ENCODE measurements at regions not wholly inside any gene's neighbourhood (a gene's known extent, or its start where the extent isn't known, plus 50 kb on each side); places are given as distances from the start of the nearest gene placed in this dataset.
A peak's percentile ranks its signal among the peaks of the same experiment; 100 is the strongest.

DNA sequence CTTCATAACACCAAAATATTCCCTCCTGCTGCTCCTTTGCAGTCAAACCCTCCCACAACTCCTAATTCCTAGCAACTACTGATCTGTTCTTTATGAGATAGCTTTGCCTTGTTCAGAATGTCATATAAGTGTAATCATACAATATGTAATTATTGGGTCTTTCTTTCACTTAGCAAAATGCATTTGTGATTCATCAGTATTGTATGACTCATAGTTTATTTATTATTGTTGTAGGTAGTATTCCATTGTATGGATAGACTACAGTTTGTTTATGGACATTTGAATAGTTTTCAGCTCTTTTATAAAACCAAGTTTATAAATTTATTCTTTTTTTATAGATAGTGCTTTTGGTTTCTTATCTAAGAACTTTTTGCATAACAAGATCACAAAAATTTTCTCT lies 468.2 kb upstream of the KIF2A start:
- no peak for DNase-seq

DNA sequence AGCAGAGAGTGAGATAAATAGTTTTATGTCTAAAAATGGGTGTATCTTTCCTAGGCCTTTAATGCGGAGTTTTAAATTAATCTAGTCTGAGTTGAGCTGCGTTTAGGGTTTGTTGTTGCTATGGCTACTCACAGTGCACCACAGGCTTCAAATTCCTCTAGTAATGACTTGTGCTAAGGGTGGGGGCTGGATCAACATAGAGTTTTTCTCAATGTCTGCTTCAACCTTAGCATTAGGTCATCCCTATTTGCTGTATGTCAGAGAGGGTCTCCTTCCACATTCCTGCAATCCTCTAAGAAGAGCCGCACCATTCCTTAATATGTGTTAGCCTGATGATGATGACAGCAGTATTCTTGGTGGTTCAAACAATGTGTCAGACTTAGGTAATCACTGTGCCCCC lies 465.6 kb upstream of the KIF2A start:
- no peak for DNase-seq

DNA sequence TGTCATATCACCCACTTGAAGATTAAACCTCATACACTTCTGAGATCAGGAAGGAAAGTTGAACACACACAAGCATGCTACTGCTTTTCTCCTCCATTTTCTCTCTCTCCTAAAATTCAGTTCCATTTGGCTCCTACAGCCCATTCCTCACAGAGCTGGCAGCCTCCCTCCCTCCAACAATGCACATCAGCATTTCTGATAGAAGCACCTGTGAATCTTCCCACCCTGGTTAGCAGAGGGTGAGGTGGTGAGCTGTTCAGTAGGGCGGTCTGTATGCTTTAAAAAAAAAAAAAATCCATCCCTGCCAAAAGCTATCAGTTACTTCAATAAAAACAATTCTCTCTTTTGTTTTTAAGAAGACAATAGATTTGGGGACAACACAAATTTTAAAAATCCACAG lies 463.2 kb upstream of the KIF2A start:
- DNase-seq: no peak

DNA sequence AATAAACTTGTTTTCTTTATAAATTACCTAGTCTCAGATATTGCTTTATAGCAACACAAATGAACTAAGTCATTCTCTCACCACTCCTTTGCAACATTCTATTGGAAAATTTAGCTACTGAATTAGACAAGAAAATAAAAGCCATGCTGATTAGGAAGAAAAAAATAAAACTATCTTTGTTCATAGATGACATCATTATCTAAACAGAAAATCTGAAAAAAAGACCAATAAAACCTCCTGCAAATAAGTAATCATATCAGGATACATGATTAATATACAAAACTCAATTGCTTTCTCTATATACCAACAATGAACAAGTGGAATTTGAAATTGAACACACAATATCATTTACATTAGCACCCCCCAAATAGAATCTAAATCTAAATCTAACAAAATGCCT lies 455.3 kb upstream of the KIF2A start:
- no peak for DNase-seq

DNA sequence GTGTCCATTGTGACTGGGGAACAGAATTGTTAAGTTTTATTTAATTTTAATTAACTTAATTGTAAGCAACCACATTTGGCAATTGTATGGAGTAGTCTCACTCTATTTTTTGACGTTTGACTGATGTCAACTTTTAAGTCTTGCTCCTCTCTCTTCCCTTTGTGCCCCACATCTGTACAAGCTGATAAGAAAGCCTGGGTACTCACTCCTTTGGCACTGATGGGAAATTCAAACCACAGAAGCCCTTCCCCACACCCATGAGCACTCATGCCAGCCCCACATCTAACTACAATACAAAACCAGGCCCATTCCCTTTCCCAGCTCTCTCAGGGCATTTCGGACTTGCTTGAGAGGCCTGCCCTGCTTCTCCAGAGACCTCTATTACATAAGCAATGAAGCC lies 451.5 kb upstream of the KIF2A start:
- peak; percentile 80 for DNase-seq

DNA sequence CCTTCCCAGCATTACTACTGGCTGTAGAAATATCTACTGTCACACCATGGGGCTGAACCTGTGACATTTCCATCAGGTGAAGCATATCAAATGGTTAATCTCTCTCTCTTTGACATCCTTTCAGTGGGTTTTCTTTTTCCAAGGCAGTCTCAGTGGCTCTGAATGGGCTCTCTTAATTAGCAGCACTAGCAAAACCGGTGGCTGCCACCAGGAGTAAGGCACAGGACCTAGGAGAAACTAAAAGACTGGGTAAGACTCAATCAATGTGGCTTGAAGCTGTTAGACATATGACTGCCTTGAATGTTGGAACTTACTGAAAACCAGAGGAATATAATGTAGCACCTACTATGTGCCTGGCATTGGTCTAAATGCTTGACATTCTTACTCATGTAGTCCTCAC lies 445.0 kb upstream of the KIF2A start:
- DNase-seq: no peak

DNA sequence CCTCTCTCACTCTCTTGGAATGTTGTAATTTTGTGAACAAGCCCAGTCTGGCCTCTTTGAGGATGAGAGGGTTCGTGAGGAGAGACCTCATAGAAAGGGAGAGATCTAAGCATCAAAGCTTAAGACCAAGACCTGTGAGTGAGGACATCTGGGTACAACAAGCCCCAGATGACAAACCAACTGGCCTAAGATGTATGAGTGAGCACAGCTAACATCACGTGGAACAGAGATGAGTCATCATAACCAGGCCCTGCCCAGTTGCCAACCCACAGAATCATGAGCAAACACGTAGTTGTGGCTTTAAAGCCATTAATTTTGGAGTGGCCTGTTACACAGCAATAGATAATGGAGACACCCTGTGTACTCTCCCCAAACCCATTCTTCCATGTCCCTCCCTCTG lies 439.1 kb upstream of the KIF2A start:
- DNase-seq: peak; percentile 73

DNA sequence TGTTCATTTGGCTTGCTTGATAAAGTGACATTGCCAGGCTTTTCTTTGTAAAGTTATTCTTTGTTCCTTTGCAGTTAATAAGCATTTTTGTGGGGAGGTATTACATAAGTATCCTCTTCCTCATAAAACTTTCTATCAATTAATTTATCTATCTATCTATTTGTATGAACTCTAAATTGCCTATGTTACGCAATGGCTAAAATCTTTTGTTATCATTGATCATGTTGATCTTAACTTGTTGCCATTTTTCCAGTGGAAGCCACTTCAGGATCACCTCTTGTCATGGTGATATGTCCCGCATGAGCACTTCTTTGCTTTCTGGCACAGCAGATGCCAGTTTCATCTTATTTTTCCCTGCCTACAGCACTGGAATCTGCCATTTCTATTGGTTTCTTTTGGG lies 436.7 kb upstream of the KIF2A start:
- DNase-seq: no peak

DNA sequence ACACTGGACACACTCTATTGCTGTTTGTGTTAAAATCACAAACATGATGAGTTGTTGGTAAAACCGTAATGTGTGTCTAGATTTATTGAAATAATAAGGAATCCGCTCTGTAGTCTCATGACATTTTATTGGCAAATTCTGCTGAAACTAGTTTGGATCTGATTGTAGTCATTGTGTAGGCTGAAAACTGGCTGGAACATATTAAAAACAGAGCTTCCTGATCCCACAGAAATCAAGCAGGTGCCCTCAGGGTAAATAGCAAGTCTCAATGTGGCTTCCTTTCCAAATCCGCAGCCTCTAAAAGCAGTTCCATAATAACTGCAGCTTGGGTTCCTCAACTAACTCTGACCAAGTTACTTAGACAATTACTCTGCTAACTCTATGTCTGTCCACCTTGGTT lies 427.5 kb upstream of the KIF2A start:
- no peak for DNase-seq

DNA sequence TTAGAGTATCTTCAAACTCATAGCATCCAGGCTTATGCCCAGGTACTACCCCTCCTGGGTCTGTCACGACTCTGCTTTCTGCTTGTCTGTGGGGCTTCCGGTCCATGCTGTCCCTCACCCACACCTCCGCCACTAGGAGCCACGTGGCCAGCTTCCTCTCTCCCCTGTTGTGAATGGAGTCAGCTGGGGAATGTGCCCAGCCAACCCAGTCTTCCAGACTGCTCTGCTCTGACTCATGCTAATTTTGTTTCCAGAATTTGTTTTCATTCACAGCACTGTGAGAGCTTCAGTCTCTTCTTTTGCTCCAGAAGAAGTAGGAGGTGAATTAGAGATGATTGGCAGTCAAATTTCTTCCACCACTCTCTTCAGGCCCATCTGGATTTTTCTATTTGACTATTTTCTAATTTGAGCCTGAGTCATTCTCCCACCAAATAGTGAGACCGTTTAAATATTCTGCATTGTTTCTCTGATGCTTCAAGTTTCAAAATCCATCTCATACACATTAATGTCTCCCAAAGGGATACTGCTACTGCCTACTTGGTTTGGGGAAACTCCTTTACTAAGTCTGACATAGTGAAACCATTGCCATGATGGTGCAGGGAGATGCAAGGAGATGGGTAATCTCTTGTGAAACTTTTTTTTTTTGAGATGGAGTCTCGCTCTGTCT lies 424.1 kb upstream of the KIF2A start:
- DNase-seq: no peak

DNA sequence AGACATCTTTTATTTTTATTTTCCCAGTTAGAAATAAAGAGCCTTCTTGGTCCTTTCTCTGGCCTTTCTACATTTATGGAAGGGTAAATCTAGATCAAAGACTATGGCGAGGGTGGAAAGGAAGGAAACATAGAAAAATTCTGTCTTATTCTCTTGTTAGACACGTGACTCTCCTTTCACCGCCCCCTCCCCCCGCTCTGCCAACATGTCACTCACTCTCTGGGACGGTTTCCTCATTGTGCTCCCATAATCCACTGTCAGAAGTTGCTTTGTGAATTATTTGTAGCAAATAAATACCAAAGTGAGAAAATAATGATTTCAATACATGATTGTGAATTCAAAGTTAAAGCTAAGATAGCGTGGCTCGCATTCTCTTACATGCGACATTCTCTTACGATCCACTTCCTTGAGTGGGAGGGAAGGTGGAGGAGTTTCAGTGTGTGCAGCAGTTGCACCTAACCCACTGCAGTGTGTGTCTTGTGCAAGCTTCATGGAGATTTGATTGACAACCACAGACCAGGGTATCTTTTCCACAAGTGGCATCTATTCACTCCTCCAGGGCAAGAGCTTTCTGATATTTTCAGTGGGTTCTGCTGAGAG lies 423.0 kb upstream of the KIF2A start:
- no peak for DNase-seq

DNA sequence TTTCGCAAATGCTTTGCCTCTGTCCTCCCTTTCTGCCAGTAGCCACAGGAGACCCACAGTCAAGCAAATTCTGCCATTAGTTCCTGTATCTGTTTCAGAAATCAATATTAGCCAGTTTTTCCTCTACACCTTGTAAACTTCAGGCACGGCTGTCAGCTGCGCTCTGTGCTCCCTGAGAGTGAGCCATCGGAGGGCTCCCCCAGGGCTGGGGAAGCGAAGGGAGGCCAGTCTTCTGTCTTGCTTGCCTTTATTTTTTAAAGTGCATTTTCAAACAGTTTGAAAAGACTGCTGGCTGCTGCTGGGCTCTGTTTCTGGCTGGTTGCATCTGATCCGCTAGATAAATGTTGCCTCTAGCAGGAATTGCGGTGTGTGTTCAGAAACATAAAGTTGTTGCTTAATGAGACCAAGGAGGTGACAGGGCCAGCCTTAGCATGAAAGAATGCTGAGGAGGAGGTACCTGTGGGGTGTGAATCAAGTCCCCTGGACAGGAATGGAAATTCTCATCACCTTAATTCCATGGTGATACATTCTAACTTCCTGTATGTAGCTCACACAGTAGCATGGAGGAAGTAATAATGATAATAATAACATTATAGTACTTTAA lies 421.7 kb upstream of the KIF2A start:
- DNase-seq: no peak

DNA sequence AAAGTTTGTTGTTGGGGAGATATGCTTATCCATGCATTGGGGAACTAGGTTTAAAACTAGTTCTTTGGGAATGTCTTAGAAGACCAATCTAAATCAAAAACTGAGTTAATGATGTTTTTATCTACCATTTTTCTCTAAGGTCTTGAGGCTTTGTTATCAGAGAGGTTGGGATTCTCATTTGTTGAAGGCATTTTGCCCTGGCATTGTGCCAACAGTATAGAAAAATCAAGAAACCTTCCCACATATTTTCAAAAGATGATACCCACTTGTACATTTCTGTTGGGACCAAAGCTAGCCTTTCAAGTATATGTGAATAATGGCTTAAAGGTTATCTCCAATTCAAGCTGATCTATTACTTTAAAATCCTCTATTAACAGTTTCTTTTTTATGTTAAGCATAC lies 419.8 kb upstream of the KIF2A start:
- DNase-seq: no peak

DNA sequence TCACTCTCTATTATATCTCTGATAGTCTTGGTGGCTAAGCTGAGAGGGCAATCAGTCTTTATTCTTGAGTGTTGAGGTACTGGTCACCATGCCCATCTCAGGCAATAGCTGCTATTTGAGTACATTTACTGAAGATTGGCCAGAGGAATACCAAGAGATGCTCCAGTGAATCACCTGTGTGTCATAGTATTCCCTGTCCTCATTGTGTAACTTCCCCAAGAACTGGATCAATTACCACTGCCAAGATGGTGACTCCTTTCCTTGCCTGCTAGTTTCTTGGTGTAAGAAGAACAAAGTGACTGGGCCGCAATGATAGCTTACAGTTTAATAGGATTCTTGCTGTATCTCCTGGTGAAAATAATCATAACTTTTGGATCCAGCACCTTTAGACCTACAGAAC lies 418.7 kb upstream of the KIF2A start:
- no peak for DNase-seq

DNA sequence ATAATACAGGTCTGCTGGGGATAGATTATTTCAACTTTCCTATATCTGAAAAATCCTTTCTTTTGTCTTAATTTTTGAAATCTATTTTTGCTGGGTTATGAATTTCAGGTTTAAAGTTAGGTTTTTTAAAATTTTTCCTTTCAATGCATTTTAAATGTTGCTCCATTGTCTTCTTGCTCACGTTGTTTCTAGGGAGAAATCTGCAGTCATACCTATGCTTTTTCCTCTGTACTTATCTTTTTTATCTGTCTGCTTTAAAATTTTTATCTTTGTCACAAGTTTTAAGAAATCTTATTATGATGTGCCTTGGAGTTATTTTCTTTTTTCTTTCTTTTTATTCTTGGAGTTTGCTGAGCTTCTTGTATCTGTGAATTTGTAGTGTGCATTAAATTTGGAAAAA lies 412.0 kb upstream of the KIF2A start:
- no peak for DNase-seq

DNA sequence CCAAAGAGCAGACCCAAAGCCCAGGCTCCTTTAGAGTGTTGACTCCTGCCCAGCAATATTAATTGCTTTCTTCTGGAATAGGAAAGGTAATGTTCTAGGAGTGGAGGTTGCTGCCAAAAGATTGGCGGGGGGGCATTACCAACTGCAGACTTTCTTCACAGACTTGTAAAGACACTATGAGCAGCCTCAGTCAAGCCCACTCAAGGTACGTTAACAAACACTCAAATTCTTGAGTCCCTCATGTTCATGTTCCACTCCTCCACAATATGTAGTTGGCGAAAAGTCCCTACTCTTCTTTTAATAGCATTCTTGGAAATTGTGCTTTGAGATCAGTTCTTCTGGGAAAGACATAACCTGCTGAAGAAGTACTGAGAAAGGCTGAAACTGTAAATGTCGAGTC lies 409.2 kb upstream of the KIF2A start:
- no peak for DNase-seq

DNA sequence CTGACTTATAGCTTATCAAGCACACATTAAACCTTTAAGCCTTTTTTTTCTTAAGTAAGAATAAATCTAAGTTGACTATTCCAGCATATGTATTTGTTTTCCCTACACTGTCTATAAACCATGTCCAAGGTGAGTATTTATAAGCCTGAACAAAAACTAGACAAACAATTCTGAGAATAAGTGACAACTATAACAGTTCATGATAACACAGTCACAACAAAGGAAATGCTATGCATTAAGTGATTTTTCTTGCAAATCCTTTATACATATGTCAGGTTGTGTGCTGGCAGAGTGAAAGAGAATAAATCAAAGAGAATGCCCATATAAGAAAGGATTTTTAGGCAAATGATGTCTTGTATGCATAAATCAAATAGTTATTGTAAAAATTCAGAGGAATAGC lies 408.8 kb upstream of the KIF2A start:
- no peak for DNase-seq

DNA sequence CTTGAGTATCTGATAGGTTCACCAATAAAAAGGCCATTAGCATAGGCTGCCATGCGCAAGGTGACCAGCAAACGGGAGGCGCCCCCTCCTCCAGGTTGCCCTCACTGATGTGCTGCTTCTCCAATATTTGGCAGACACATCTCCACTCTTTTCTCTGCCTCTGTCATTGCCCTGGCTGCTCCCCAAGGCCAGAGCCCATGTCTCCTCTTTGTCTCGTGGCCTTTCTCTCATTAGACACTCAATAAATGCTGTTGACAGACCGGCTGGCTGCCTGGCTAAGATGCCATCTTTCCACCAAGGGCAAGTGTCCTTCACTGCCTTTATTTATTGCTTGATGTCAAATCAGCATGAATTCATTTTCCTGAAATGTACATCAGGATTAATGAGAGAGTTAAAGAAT lies 404.0 kb upstream of the KIF2A start:
- no peak for DNase-seq

DNA sequence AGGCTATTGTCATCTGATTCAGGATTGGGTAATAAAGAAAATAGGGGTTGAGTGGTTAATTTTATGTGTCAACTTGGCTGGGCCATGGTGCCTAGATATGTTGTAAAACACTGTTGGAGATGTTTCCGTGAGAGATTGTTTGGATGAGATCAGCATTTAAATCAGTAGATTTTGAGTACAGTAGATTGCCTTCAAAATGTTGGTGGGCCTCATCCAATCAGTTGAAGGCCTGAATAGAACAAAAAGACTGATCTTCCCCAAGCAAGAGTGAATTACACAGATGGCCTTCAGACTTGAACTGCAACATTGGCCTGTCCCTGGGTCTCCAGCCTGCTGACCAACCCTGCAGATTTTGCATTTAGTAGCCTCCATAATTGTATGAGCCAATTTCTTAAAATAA lies 401.3 kb upstream of the KIF2A start:
- DNase-seq: no peak

DNA sequence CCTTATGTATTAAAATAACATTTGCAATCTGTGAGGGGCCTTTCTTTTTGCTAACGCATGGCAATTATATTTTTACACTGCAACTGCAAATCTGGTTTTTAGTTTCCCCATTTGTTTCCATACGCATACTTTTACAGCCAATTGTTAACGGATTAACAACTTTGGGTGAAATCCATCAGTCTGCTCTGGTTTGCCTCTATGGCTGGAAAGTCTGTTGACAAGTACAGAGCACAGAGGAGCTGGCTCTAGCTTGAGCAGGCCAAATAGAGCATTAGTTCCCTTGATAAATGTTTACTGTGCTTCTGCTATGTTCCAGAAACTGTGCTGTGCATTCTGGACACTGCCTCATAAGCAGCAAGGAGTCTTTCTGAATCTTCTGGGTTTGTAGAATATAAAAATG lies 400.4 kb upstream of the KIF2A start:
- DNase-seq: no peak

DNA sequence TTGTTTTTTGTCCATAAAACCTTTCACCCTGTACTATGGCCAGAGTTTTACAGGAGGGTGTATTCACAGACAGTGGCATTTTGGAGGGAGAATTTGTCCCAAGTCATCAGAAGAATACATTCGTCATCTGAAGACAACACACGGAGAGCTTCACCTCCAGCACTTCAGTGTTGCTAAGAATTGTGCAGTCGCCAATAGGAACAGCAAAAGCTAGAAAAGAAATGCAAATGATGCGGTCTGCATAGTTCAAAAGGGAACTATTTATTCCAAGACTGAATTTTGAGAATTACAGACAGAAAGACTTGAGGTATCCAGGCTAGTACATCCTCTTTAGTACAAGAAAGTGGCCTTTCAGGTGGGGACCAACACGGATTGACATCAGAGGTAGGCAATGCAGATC lies 399.2 kb upstream of the KIF2A start:
- DNase-seq: no peak

DNA sequence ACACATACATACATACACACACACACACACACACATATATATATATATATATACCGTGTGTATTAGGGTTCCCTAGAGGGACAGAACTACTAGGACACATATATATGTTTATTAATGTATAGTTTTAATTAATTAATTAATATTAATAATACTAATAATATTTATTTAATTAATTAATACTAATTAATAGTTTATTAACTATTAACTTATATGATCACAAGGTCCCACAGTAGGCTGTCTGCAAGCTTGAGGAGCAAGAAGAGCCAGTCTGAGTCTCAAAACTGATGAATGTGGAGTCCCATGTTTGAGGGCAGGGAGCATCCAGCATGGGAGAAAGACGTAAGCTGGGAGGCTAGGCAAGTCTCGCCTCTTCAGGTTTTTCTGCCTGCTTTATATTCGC lies 398.0 kb upstream of the KIF2A start:
- no peak for DNase-seq

DNA sequence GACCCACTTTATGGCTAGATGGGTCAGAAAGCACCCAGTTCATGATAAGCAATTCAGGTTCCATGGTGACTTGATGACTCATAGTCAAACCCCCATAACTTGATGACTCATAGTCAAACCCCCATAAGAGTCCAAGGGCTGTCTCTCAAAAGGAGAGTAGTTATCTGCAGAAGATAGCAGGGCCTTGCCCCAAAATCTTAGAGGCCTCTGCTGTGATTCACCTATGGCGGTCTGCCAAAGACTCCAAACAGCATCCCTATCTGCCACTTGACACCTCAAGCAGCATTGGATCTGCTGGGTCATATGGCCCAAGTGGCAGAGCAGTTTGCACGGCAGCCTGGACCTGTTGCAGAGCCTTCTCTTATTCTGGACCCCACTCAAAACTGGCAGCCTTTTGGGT lies 395.2 kb upstream of the KIF2A start:
- peak; percentile 19 for DNase-seq

DNA sequence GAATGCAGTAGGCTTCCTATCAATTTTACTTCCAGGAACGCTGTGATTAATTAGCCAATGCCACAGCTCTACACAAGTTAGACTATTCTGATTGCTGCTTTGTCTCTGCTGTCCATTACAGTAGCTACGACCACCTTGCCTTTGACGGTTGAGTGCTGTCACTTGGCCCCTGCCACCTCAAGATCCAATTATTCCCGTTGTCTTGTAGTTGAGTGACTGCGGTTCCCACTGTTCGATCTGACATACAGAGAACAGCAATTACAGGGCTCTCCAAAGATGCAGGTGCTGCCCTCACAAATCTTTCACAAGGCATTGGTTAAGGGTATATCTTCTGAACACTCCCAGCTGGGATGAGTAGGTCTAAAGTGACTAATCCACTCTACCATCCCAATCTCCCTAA lies 393.4 kb upstream of the KIF2A start:
- no peak for DNase-seq

DNA sequence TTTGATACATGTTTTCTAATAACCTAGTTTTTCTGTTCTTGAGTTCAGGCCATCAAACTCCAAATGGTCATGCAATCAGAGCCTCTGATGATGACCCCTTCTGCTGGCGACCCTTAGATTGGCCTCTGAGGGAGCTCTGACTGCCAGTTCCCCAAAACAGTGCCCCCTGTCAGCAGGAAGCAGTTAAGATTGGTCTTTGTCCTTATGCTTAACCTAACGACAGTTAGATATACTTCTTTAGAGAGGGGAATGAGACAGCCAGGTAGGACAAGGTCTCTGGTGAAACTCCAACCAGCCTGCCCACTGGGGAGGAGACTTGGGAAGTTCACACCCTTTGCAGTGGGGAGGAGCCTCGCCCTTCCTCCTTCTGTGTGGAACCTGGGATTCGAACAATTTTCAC lies 390.4 kb upstream of the KIF2A start:
- DNase-seq: no peak
